Lower lobe of right lung (tissue), 2 donors: ENCODE measurements at regions not wholly inside any gene's neighbourhood (a gene's known extent, or its start where the extent isn't known, plus 50 kb on each side); places are given as distances from the start of the nearest gene placed in this dataset.

Experiments used
- ATAC-seq, 2 donors: fragments of 200-7000 bp; cut with Tn5 transposase; one replicate each; pipeline ENCODE4 v1.9.1; 2020 to 2022; ENCODE audit warnings: mild to moderate bottlenecking in 2 of 2, moderate library complexity in 2 of 2
- DNase-seq: peaks from one replicate; pipeline ENCODE4 v3.0.0-alpha.2; 2020
- H3K27ac ChIP-seq: fragments of 200-600 bp; one replicate; pipeline ENCODE4 v1.8.0; 2022
- H3K27me3 ChIP-seq: fragments of 200-600 bp; one replicate; pipeline ENCODE4 v1.8.0; 2022; ENCODE audit warnings: low read depth
- H3K36me3 ChIP-seq: fragments of 200-600 bp; one replicate; pipeline ENCODE4 v1.8.0; 2022; ENCODE audit warnings: mild to moderate bottlenecking
- H3K4me1 ChIP-seq: fragments of 200-600 bp; one replicate; pipeline ENCODE4 v1.8.0; 2022
- H3K4me3 ChIP-seq: fragments of 200-600 bp; one replicate; pipeline ENCODE4 v1.8.0; 2022; ENCODE audit warnings: mild to moderate bottlenecking
- H3K9me3 ChIP-seq: fragments of 200-600 bp; one replicate; pipeline ENCODE4 v1.8.0; 2022
- CTCF ChIP-seq: fragments of 200-600 bp; IDR thresholded peaks from one replicate; pipeline ENCODE4 v1.8.0; 2022; ENCODE audit warnings: antibody characterized with exemption, mild to moderate bottlenecking
- intact Hi-C: fragments of 100-400 bp; cut with DNase I; formaldehyde crosslinking; loops from one replicate; pipeline ENCODE4 v1.11.0; 2022
- donor health status: DM: no; HTN: yes; CAD: no; lungs with severe emphysema.

GRCh38 chr2:155308367-155309009 is 610.0 kb downstream of the KCNJ3 start:
- H3K4me1 ChIP-seq, result no peaks in the 10 kb centered on the region
- H3K4me3 ChIP-seq, result no peak overlapping the region
- TF ChIP-seq CTCF, result no peak
- DNase-seq, result no peak
- H3K27ac ChIP-seq, result no peak overlapping the region
- ATAC-seq, result no peak
- H3K27me3 ChIP-seq, result no peaks in the 10 kb centered on the region
- no peaks in the 10 kb centered on the region for H3K9me3 ChIP-seq
- no peaks in the 10 kb centered on the region for H3K36me3 ChIP-seq
- intact Hi-C loops, result no loop called here

- DNase-seq (no peak), ATAC-seq (no peak)
- H3K36me3 ChIP-seq, result no peaks in the 10 kb centered on the region
- H3K9me3 ChIP-seq, result no peaks in the 10 kb centered on the region
- no peak overlapping the region for H3K4me3 ChIP-seq
- intact Hi-C loops, result no loop called here
- H3K27ac ChIP-seq, result no peak overlapping the region
- TF ChIP-seq CTCF, result no peak
- H3K27me3 ChIP-seq, result no peaks in the 10 kb centered on the region
- H3K4me1 ChIP-seq, result no peaks in the 10 kb centered on the region
These were observed 602.7 kb downstream of the KCNJ3 start for GRCh38 chr2:155301221-155301620.

GRCh38 chr2:155298001-155298400 is 599.5 kb downstream of the KCNJ3 start:
- H3K27ac ChIP-seq, result no peak overlapping the region
- H3K4me1 ChIP-seq, result no peaks in the 10 kb centered on the region
- no peaks in the 10 kb centered on the region for H3K36me3 ChIP-seq
- no peak overlapping the region for H3K4me3 ChIP-seq
- intact Hi-C loops, result no loop called here
- no peak for TF ChIP-seq CTCF
- H3K27me3 ChIP-seq, result no peaks in the 10 kb centered on the region
- no peaks in the 10 kb centered on the region for H3K9me3 ChIP-seq
- ATAC-seq (no peak), DNase-seq (no peak)

GRCh38 chr2:155294358-155294757 is 595.9 kb downstream of the KCNJ3 start:
- Histone ChIP-seq H3K4me1 (no peaks in the 10 kb centered on the region), H3K36me3 (no peaks in the 10 kb centered on the region), H3K4me3 (no peak overlapping the region), H3K9me3 (no peaks in the 10 kb centered on the region), H3K27ac (no peak overlapping the region), H3K27me3 (no peaks in the 10 kb centered on the region)
- TF ChIP-seq CTCF, result no peak
- no peak for ATAC-seq
- intact Hi-C loops, result no loop called here
- DNase-seq, result no peak

- H3K27me3 ChIP-seq, result no peaks in the 10 kb centered on the region
- intact Hi-C loops, result no loop called here
- no peaks in the 10 kb centered on the region for H3K9me3 ChIP-seq
- H3K4me3 ChIP-seq, result no peak overlapping the region
- DNase-seq (no peak), ATAC-seq (no peak)
- no peaks in the 10 kb centered on the region for H3K36me3 ChIP-seq
- no peak for TF ChIP-seq CTCF
- H3K4me1 ChIP-seq, result no peaks in the 10 kb centered on the region
- no peak overlapping the region for H3K27ac ChIP-seq
These were observed 583.4 kb downstream of the KCNJ3 start for GRCh38 chr2:155281907-155282306.

- no peaks in the 10 kb centered on the region for H3K36me3 ChIP-seq
- H3K4me3 ChIP-seq, result no peak overlapping the region
- no peaks in the 10 kb centered on the region for H3K9me3 ChIP-seq
- no peaks in the 10 kb centered on the region for H3K27me3 ChIP-seq
- H3K4me1 ChIP-seq, result no peaks in the 10 kb centered on the region
- intact Hi-C loops, result no loop called here
- no peak overlapping the region for H3K27ac ChIP-seq
- DNase-seq (no peak), ATAC-seq (no peak)
- no peak for TF ChIP-seq CTCF
These were observed 574.8 kb downstream of the KCNJ3 start for GRCh38 chr2:155273323-155273722.
